SK-N-MC (cell line): ENCODE measurements at regions not wholly inside any gene's neighbourhood (a gene's known extent, or its start where the extent isn't known, plus 50 kb on each side); places are given as distances from the start of the nearest gene placed in this dataset.

Experiments
- EZH2 ChIP-seq: fragments of 200-600 bp; sonication (generic); IDR thresholded peaks from one replicate; pipeline ENCODE4 v1.6.1; 2017; ENCODE audit warnings: antibody characterized with exemption
- POLR2AphosphoS5 ChIP-seq: IDR thresholded peaks from 2 replicates; pipeline ENCODE4 v1.6.1; 2012; ENCODE audit warnings: mild to moderate bottlenecking, low read depth, low read length, borderline replicate concordance

- TF ChIP-seq EZH2 (no peak), POLR2AphosphoS5 (no peak)
These were observed 289.7 kb downstream of the EPHA4 start for GRCh38 chr2:221282386-221282785.
